ENCODE measurements at regions not wholly inside any gene's neighbourhood (a gene's known extent, or its start where the extent isn't known, plus 50 kb on each side); places are given as distances from the start of the nearest gene placed in this dataset.

DNA sequence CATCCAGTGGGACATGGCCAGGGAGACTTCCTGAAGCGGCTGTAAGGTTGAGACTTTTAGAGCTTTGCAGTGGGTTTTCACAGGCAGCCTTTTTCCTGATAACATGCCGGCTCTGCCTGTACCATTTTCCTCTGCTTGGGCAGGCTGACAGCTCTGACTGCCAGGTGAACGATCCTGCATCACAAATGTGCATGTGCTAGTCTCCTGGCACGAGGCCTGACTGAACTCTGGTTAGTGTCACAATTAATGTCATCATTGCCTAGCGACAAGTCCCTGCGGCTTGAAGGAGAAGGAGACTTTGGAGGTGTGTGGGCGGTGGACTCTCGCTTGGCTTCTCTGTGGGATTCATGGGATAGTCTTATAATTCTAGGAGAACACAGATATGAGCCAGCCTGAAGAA lies 783.6 kb upstream of the TSPY4 start:
- DNase-seq (ENCODE audit: low spot score), result no peak
- no peak for FAIRE-seq

DNA sequence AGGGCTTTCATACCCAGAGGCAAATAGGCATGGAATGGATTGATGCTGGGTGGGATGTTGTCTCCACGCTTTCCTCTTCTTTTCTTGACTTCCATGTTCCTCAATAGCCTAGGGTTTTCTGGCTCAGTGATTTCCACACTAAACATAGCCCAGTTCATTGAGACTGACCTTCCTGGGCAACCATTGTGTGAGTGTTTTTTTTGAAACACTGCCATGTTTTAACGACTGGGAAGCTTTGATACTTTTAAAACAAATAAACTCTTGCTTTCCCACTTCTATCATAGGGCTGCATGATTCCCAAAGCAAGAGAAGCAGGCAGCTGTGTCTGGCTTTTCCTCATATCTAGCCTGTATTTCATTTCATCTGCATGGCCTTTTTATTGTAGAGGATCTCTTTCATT lies 775.9 kb upstream of the TSPY4 start:
- DNase-seq (ENCODE audit: low spot score) (no peak), FAIRE-seq (no peak)

DNA sequence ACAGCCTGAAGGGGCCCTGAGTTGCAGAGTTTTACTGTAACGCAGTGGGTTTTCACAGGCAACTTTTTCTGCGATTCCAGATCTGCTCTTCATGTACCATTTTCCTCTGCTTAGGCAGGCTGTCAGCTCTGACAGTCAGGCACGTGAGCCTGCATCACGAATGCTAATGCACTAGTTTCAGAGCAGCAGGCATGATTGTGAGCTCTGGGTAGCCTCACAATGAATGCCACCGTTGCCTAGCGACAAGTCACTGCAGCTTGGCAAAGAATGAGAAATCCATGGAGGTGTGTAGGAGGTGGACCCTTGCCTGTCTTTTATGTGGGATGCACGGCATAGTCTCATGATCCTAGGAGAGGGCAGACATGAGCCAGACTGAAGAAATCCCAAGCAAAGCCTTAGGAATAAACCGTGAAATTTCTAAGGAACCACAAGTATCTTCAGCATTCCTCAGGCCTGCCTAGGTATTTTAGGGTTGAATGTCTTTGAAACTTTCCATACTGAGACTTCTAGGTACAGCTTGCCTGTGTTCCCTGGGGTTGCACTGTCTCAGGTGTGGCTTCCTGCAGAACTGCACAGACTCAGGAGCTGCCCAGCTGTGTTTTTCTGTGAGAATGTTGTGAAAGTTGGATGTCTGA lies 774.7 kb upstream of the TSPY4 start:
- FAIRE-seq, result no peak
- no peak for DNase-seq (ENCODE audit: low spot score)

DNA sequence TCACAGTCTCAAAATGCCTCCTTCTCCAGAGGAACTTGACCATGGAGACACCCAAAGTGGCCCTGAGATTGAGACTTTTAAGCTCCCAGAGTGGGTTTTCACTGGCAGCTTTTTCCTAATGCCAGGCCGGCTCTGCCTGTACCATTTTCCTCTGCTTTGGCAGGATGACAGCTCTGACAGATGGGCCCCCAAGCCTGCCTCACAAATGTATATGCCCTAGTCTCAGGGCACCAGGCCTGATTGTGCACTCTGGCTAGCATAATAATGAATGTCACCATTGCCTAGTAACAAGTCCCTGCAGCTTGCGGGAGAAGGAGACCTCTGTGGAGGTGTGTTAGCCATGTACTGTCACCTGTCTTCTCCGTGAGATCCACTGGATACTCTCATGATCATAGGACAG lies 772.8 kb upstream of the TSPY4 start:
- FAIRE-seq, result no peak
- DNase-seq (ENCODE audit: low spot score), result no peak

DNA sequence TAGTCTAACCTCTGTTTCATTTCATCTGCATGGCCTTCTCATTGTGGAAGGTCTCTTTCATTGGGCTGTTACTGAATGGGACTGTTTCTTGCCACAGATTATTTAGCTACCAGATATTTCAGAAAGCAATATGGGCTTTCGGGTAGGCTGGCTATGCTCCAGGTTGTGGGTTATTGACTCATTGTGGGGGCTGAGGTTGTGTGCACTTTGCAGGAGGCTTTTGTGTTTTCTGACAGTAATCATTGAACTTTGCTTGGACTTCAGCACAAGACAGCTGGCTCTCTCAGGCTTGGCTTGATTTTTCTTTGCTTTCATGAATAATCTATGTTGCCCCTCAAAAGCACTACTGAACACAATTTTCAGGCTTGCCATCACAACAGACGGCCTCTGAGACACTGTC lies 771.1 kb upstream of the TSPY4 start:
- DNase-seq (ENCODE audit: low spot score), result no peak
- FAIRE-seq, result no peak

DNA sequence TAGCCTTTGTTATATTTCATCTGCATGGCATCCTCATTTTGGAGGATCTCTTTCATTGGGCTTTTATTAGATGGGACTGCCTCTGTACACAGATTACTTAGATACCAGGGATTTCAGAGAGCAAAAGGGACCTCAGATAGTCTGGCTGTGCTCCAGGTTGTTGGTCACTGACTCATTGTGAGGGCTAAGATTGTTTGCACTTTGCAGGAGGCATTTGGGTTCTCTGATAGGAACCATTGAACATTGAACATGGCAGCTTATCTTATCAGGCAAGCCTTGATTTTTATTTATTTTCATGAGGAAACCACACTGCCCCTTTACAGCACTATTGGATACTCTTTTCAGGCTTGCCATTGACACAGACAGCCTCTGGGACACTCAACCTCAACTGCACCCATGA lies 766.9 kb upstream of the TSPY4 start:
- DNase-seq (ENCODE audit: low spot score) (no peak), FAIRE-seq (peak; percentile 35)

DNA sequence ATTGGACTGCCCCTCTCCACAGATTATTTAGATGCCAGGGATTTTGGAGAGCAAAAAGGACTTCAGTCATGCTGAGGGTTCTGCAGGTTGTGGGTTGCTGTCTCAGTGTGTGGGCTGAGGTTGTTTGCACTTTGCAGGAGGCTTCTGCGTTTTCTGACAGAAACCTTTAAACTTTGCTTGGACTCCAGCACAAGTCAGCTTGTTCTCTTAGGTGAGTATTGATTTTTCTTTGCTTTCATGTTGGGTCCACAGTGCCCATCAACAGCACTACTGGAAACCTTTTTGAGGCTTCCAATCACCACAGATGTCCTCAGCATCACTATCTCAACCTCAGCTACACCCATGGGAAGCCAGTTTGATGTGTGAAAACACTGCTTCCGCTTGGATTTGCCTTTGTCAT lies 764.3 kb upstream of the TSPY4 start:
- DNase-seq (ENCODE audit: low spot score) (no peak), FAIRE-seq (no peak)

DNA sequence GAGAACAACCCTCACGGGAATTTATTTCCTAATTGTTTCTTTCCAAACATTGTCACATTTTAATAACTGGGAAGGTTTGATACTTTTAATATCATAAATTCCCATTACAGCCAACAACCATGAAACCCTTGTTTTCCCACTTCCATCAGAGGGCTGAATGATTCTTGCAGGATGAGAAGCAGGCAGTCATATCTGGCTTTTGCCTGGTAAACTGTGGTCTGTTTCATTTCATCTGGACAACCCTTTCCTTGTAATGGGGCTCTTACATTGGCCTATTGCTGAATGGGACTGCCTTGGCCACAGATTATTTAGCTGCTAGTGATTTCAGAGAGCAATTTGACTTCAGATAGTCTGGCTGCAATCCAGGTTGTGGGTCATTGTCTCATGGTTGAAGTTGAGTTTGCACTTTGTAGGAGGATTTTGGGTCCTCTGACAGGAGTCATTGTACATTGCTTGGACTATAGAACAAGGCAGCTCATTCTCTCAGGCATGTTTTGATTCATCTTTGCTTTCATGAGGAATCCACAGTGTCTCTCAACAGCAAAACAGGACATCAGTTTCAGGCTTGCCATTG lies 754.9 kb upstream of the TSPY4 start:
- FAIRE-seq, result no peak

DNA sequence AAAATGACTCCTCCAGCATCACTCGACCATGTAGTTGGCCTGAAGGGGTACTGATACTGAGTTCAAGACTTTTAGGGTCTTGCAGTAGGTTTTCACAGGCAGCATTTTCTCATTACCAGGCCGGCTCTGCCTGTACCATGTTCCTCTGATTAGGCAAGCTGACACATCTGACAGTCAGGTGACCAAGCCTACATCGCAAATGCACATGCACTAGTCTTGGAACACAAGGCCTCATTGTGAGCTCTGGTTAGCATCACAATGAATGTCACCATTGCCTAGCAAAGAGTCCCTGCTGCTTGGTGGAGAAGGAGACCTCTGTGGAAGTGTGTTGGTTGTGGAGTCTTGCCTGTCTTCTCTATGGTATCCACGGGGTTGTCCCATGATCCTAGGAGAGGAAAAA lies 754.1 kb upstream of the TSPY4 start:
- no peak for FAIRE-seq

More for the DNA sequence above, 754.9 kb upstream of the TSPY4 start:
- DNase-seq (ENCODE audit: low spot score), result no peak

DNA sequence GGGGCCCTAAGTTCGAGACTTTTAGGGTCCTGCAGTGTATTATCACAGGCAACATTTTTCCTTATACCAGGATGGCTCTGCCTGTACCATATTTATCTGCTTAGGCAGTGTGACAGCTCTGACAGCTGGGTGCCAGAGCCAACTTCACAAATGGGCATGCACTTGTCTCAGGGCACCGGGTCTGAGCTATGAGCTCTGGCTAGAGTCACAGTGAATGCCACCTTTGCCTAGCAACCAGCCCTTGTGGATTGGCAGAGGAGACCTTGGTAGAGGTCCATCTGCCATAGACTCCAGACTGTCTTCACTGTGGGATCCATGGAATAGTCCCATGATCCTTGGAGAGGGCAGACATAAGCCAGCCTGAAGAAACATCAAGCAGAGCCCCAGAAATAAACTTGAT lies 746.6 kb upstream of the TSPY4 start:
- FAIRE-seq (no peak), DNase-seq (ENCODE audit: low spot score) (no peak)

More for the DNA sequence above, 754.1 kb upstream of the TSPY4 start:
- DNase-seq (ENCODE audit: low spot score), result no peak

DNA sequence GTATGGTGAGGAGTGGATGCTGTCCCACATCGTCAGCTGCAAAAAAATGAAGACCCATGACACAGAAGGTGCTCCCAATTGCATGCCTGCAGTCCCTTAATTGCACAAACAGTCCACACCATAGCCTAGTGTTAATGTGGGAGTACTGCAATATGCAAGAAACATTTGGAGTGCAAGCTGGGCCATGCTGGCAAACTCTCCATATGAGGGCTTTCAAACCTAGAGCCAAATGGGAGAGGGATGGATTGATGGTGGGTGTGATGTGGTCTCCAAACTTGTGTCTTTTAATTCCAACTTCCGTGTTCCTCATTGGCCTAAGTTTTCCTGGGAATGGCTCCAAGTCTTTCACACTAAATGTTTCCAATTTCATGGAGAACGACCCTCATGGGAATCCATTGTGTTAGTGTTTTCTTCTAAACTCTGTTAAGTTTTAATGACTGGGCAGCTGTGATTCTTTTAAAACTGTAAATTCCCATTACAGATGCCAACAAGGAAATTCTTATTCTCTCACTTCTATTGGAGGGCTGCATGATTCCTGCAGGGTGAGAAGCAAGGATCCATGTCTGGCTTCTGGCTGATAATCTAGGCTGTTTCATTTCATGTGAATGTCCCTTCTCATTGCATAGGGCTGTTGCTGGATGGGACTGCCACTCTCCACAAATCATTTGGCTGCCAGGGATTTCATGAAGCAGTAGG lies 745.3 kb upstream of the TSPY4 start:
- DNase-seq (ENCODE audit: low spot score) (no peak), FAIRE-seq (no peak)

DNA sequence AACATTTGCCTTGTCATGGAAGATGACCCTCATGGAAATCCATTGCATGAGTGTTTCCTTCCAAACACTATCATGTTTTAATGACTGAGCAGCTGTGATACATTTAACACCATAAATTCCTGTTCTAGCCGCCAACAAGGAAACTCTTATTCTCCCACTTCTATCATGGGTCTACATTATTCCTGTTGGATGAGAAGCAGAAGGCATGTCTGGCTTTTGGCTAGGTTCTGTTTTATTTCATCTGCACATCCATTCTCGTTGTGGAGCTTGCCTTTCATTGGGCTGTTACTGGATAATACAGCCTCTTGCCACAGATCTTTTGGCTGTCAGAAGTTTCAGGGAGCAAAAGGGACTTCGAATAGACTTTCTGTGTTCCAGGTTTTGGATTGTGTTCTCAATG lies 742.6 kb upstream of the TSPY4 start:
- DNase-seq (ENCODE audit: low spot score) (no peak), FAIRE-seq (no peak)

DNA sequence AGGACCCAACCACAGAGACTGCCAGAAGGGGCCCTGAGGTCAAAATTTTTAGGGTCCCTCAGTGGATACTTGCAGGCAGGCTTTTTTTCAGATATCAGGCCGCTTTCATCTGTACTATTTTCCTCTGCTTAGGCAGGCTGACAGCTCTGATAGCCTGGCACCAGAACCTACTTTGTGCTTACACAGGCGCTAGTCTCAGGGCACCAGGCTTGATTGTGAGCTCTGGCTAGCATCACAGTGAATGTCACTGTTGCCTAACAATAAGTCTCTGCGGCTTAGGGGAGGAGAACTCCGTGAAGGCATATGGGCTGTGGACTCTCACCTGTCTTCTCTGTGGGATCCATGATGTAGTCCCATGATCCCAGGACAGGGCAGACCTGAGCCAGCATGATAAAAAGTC lies 738.1 kb upstream of the TSPY4 start:
- DNase-seq (ENCODE audit: low spot score) (no peak), FAIRE-seq (no peak)

DNA sequence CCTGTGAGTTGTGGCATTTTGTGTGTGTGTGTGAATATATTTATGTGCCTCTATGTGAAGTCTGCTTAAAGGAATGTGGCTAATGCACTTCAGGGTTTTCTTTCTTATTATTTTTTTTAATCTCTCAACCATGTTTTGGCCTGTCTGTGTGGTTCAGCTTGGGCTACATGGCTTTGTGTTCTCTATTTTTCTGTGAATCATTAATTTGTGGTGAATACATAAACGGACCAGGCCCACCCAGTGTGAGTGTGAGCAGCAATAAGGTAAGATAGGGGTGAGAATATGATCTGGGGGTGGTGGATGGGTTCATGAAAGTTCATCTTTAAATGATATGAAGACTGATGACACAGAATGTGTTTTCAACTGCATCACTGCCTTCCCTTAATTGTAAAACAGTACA lies 726.6 kb upstream of the TSPY4 start:
- no peak for FAIRE-seq
- no peak for DNase-seq (ENCODE audit: low spot score)

DNA sequence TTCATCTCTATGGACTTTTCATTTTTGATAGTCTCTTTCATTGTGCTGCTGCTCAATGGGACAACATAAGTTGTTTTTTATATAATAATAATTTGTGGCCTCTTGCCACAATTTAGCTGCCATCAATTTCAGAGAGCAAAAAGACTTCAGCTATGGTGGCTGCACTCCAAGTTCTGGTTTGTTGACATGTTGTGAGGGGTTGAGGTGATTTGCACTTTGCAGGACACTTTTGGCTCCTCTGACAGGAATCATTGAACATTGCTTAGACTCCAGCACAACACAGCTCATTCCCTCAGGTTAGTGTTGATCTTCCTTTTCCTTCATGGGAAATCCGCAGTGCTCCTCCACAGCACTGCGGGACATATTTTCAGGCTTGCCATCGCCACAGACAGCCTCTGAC lies 725.4 kb upstream of the TSPY4 start:
- FAIRE-seq (no peak), DNase-seq (ENCODE audit: low spot score) (no peak)

DNA sequence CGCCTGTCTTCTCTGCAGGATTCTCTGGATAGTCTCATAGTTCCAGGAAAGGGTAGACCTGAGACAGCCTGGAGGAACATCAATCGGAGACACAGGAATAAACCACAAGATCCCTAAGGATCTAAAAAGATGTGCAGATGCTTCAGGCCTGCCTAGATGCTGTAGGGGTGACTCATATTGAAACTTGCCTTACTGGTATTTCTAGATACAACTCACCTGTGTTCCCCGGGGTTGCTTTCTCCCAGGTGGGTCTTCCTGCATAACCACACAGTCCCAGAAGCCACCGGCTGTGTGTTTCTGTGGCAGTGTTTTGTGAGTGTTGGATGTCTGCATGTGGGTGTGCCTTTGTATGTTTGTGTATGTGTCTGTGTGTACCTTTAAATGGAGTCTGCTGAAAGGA lies 719.0 kb upstream of the TSPY4 start:
- no peak for DNase-seq (ENCODE audit: low spot score)
- FAIRE-seq, result no peak

DNA sequence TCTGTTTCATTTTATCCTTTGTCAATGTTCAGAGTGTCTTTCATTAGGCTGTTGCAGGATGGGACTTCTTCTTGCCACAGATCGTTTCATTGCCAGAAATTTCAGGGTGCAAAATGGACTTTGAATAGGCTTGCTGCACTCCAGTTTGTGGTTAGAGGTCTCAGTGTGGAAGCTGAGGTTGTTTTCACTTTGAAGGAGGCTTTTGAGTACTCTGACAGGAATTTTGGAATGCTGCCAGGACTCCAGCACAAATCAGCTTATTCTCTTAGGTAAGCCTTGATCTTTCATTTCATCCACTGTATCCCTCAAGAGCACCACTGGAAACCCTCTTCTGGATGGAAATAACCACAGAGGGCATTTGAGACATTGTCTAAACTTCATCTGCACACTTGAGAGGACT lies 715.1 kb upstream of the TSPY4 start:
- no peak for DNase-seq (ENCODE audit: low spot score)
- FAIRE-seq, result no peak

DNA sequence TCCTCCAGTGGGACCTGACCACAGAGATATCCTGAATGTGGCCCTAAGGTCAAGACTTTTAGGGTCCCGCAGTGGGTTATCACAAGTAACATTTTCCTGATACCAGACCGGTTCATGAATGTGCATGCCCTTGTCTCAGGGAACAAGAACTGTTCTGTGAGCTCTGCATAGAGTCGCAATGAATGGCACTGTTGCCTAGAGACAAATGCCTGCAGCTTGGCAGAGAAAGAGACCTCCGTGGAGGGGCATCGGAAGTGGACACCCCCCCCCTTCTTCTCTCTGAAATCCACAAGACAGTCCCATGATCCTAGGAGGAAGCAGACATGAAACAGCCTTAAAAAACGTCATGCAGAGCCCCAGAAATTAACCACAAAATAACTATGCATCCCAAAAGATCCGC lies 714.4 kb upstream of the TSPY4 start:
- no peak for DNase-seq (ENCODE audit: low spot score)

DNA sequence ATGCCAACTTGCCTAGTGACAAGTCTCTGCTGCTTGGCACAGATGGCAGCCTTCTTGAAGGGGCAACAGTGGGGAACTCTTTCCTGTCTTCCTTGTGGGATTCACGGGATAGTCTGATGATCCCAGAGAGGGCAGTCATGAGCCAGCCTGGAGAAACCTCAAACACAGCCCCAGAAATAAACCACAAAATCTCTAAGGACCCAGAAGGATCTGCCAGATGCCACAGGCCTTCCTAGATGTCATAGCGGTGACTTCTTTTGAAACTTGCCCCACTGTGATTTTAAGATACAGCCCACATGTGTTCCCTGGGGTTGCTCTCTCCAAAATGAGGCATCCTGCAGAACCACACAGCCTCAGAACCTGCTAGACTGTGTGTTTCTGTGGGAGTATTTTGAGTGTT lies 707.6 kb upstream of the TSPY4 start:
- DNase-seq (ENCODE audit: low spot score) (no peak), FAIRE-seq (no peak)

More for the DNA sequence above, 714.4 kb upstream of the TSPY4 start:
- FAIRE-seq, result no peak

DNA sequence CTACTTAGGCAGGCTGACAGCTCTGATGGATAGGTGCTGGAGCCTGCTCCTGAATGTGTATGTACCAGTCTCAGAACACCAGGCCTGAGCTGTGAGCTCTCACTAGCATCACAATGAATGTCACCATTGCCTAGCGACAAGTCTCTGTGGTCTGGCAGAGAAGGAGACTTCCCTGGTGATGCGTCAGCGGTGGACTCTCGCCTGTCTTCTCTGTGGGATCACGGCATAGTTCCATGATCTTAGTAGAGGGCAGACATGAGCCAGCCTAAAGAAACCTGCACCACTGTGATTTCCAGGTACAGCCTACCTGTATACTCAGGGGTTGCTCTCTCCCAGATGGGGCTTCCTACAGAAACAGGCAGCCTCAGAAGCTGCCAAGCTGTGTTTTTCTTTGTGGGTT lies 699.2 kb upstream of the TSPY4 start:
- FAIRE-seq (no peak), DNase-seq (ENCODE audit: low spot score) (no peak)

DNA sequence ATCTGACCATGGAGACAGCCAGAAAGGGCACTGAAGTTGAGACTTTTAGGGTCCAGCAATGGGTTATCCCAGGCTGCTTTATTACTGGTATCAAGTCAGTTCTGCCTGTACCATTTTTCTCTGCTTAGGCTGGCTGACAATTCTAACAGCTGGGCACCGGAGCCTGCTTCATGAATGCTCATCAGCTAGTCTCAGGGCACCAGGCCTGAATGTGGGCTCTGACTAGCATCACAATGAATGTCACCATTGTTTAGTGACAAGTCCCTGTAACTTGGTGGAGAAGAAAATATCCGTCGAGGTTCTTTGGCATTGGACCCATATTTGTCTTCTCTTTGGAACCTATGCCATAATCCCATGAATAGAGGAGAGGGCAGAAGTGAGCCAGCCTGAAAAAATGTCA lies 692.3 kb upstream of the TSPY4 start:
- DNase-seq (ENCODE audit: low spot score) (no peak), FAIRE-seq (no peak)

DNA sequence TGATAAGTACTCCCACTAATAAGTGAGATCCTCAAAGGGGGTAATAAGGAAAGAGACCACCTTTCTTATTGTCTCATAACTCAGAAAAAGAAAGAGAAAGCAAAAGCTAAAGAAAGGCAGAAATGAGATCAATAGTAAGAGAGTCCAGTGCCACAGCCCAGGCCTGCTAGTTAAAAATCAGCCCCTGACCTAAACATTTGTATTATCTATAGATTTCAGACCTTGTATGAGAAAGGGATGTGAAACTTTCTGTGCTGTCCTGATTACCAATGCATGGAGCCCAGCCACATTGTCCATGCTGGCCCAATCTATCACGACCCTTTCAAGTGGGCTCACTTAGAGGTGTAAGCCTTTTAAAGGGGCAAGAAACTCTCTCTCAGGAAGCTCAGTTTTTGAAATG lies 684.8 kb upstream of the TSPY4 start:
- DNase-seq (ENCODE audit: low spot score) (no peak), FAIRE-seq (no peak)

DNA sequence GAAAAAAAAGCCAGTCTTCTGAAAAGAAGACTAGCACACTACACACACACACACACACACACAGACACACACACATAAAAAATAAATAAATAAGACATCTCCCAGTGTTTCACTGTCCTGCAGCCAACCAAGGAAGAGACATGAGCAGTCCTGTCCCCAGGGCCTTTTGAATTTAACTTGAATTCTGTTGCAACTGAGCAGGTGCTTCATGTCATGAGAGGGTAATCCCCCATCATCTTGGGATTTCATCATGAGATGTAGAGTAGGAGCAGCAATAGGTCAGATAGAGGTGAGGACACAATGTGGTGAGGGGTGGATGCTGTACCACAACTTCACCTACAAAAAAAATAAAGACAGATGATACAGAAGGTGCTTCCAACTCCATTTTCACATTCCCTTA lies 682.2 kb upstream of the TSPY4 start:
- DNase-seq (ENCODE audit: low spot score) (no peak), FAIRE-seq (no peak)

Data from RCC 7860 (cell line).